HepG2 (cell line): ENCODE measurements at regions not wholly inside any gene's neighbourhood (a gene's known extent, or its start where the extent isn't known, plus 50 kb on each side); places are given as distances from the start of the nearest gene placed in this dataset.

Experiments used
- ATAC-seq: fragments of 200-7000 bp; cut with Tn5 transposase; 3 replicates; pipeline ENCODE4 v1.9.1; 2020; ENCODE audit warnings: mild to moderate bottlenecking, moderate library complexity
- BruUV-seq: library from RNA; stranded (reverse); fragments of 400-500 nt; replicated peaks from 2 replicates; lab custom pipeline; 2021; lab: Mats Ljungman, UMichigan
- CTCF ChIA-PET: fragments of 300-600 bp; formaldehyde crosslinking; extraction: SDS; loops from one replicate; lab custom pipeline; 2021; ENCODE audit warnings: low total read pairs, inconsistent platforms, low intra/inter-chr PET ratio; lab: Yijun Ruan, JAX
- POLR2A ChIA-PET: fragments of 350-600 bp; sonication (Branson Sonifier 250); formaldehyde crosslinking; loops from one replicate; lab custom pipeline; 2020; ENCODE audit warnings: antibody characterized with exemption, inconsistent platforms; lab: Yijun Ruan, JAX
- DNase-seq: peaks from one replicate; pipeline ENCODE4 v3.0.0-alpha.2; 2015; ENCODE audit warnings: low spot score
- FAIRE-seq: peaks from 3 replicates; lab custom pipeline; 2011; peaks lifted over from hg19 to GRCh38; lab: Jason Lieb, UNC
- H2AFZ ChIP-seq: one replicate; pipeline ENCODE4 v1.6.1; 2011; ENCODE audit warnings: low read length, inconsistent platforms
- H3K27ac ChIP-seq: fragments of 300-600 bp; 3 replicates; pipeline ENCODE4 v1.8.0; 2011; ENCODE audit warnings: mixed run types, mild to moderate bottlenecking, mixed read lengths, low read length, inconsistent platforms; ENCODE audit not compliant: insufficient read depth; ENCODE audit errors: extremely low read length
- H3K27me3 ChIP-seq, 2 experiments: fragments of 200-600 bp in 1 of 2; 2 replicates in 1 of 2; 3 replicates in 1 of 2; pipeline versions ENCODE4 v1.6.0 to v1.8.0; 2011; ENCODE audit warnings: low read length in 2 of 2, mild to moderate bottlenecking in 2 of 2, moderate library complexity in 2 of 2, inconsistent platforms in 1 of 2; ENCODE audit not compliant: insufficient read depth in 2 of 2, control insufficient read depth in 1 of 2
- H3K36me3 ChIP-seq, 2 experiments: fragments of 200-600 bp in 1 of 2; replicated peaks in 1 of 2; 2 replicates in 1 of 2; 3 replicates in 1 of 2; pipeline versions ENCODE4 v1.5.1 to v1.8.0; 2011; ENCODE audit warnings: low read length in 2 of 2, inconsistent platforms in 1 of 2; ENCODE audit not compliant: insufficient read depth in 2 of 2, control insufficient read depth in 1 of 2
- H3K4me1 ChIP-seq: 2 replicates; pipeline ENCODE4 v1.5.1; 2012; ENCODE audit warnings: low read length, inconsistent platforms; ENCODE audit not compliant: insufficient read depth
- H3K4me2 ChIP-seq: 2 replicates; pipeline ENCODE4 v1.6.0; 2011; ENCODE audit warnings: low read depth, low read length, inconsistent platforms
- H3K4me3 ChIP-seq, 3 experiments: fragments of 200-600 bp in 1 of 3; sonication (generic), shearing (Covaris generic) in 1 of 3; replicated peaks in 1 of 3; 2 replicates each; pipeline ENCODE4 v1.5.1; 2011 to 2016; ENCODE audit warnings: low read length in 3 of 3, inconsistent platforms in 2 of 3, low read depth in 2 of 3, mild to moderate bottlenecking in 2 of 3, control low read depth in 1 of 3, mixed read lengths in 1 of 3; ENCODE audit not compliant: insufficient read depth in 1 of 3
- H3K79me2 ChIP-seq: one replicate; pipeline ENCODE4 v1.6.1; 2011; ENCODE audit warnings: low read length, inconsistent platforms; ENCODE audit not compliant: insufficient read depth
- H3K9ac ChIP-seq: 2 replicates; pipeline ENCODE4 v1.6.0; 2011; ENCODE audit warnings: mild to moderate bottlenecking, low read depth, low read length, inconsistent platforms; ENCODE audit not compliant: insufficient read depth
- H3K9me3 ChIP-seq: 2 replicates; pipeline ENCODE4 v1.5.1; 2012; ENCODE audit warnings: mild to moderate bottlenecking, low read length
- H4K20me1 ChIP-seq: 2 replicates; pipeline ENCODE4 v1.6.0; 2011; ENCODE audit warnings: inconsistent platforms, mild to moderate bottlenecking, low read length, moderate library complexity; ENCODE audit not compliant: insufficient read depth
- CSRNP2 ChIP-seq: sonication (generic); formaldehyde crosslinking; conservative IDR thresholded peaks from 2 replicates; pipeline ENCODE4 v1.8.0; 2022; ENCODE audit warnings: low read depth, missing genetic modification reagents
- HDAC2 ChIP-seq: sonication (generic); formaldehyde crosslinking; IDR thresholded peaks from 2 replicates; pipeline ENCODE4 v1.4.0; 2020; ENCODE audit warnings: missing genetic modification reagents
- HNRNPH1 ChIP-seq: fragments of 200-400 bp; formaldehyde crosslinking; optimal IDR thresholded peaks from 2 replicates; pipeline ENCODE3; 2017; ENCODE audit warnings: mild to moderate bottlenecking, low read depth, low read length
- JUN ChIP-seq: sonication (generic); formaldehyde crosslinking; IDR thresholded peaks from 2 replicates; pipeline ENCODE4 v1.4.0; 2020; ENCODE audit warnings: mild to moderate bottlenecking, missing genetic modification reagents
- KDM3A ChIP-seq: IDR thresholded peaks from 2 replicates; pipeline ENCODE4 v1.6.1; 2018; ENCODE audit warnings: low read depth, missing compliant biosample characterization
- TCF7 ChIP-seq: sonication (generic); IDR thresholded peaks from 2 replicates; pipeline ENCODE4 v1.6.1; 2016; ENCODE audit warnings: antibody characterized with exemption, low read depth
- ZBTB21 ChIP-seq: sonication (generic); formaldehyde crosslinking; IDR thresholded peaks from 2 replicates; pipeline ENCODE4 v1.4.0; 2020; ENCODE audit warnings: missing genetic modification reagents
- ZNF12 ChIP-seq: sonication (generic); formaldehyde crosslinking; IDR thresholded peaks from 2 replicates; pipeline ENCODE4 v1.5.0; 2020; ENCODE audit warnings: missing genetic modification reagents
- ZNF121 ChIP-seq: sonication (generic); formaldehyde crosslinking; IDR thresholded peaks from 2 replicates; pipeline ENCODE4 v1.5.0; 2020; ENCODE audit warnings: mild to moderate bottlenecking, missing genetic modification reagents
- ZNF207 ChIP-seq: fragments of 450-650 bp; IDR thresholded peaks from 2 replicates; pipeline ENCODE4 v1.6.1; 2016; ENCODE audit warnings: antibody characterized with exemption, borderline replicate concordance
- ZNF3 ChIP-seq: IDR thresholded peaks from 2 replicates; pipeline ENCODE4 v1.7.0; 2017; ENCODE audit warnings: inconsistent platforms
- ZNF362 ChIP-seq: sonication (generic); formaldehyde crosslinking; IDR thresholded peaks from 2 replicates; pipeline ENCODE4 v1.4.0; 2020; ENCODE audit warnings: missing genetic modification reagents, mild to moderate bottlenecking, borderline replicate concordance
- ZNF430 ChIP-seq: sonication (generic); formaldehyde crosslinking; IDR thresholded peaks from 2 replicates; pipeline ENCODE4 v1.9.0; 2021; ENCODE audit warnings: mild to moderate bottlenecking, missing genetic modification reagents
- ZNF546 ChIP-seq: sonication (generic); formaldehyde crosslinking; conservative IDR thresholded peaks from 2 replicates; pipeline ENCODE4 v1.8.1; 2023; ENCODE audit warnings: mild to moderate bottlenecking, missing genetic modification reagents
- ZNF569 ChIP-seq: sonication (generic); formaldehyde crosslinking; IDR thresholded peaks from 2 replicates; pipeline ENCODE4 v1.5.0; 2020; ENCODE audit warnings: mild to moderate bottlenecking, missing genetic modification reagents, moderate library complexity, borderline replicate concordance
- ZNF670 ChIP-seq: sonication (generic); formaldehyde crosslinking; IDR thresholded peaks from 2 replicates; pipeline ENCODE4 v1.8.0; 2022; ENCODE audit warnings: mild to moderate bottlenecking, missing genetic modification reagents, borderline replicate concordance
- WGBS: methylation state at CpG from one replicate; pipeline ENCODE4 v1.1.6; 2017; ENCODE audit warnings: low lambda C conversion rate; 5-methylcytosine and 5-hydroxymethylcytosine counted together
- in situ Hi-C: cut with HindIII; loops from 2 replicates; pipeline ENCODE4 v1.10.0; 2017; ENCODE audit warnings: low pct_unique_long_range_greater_than_20kb; ENCODE audit not compliant: extremely low pct_ligation_motif_present
- intact Hi-C: fragments of 100-400 bp; cut with micrococcal nuclease; formaldehyde crosslinking; loops from one replicate; pipeline ENCODE4 v1.10.0; 2022; ENCODE audit not compliant: unreplicated experiment
- TF ChIP-seq, protein P1 (sequence below): IDR thresholded peaks from 2 replicates; pipeline ENCODE4 v1.4.0; 2020; ENCODE audit warnings: mild to moderate bottlenecking, missing genetic modification reagents

DNA sequence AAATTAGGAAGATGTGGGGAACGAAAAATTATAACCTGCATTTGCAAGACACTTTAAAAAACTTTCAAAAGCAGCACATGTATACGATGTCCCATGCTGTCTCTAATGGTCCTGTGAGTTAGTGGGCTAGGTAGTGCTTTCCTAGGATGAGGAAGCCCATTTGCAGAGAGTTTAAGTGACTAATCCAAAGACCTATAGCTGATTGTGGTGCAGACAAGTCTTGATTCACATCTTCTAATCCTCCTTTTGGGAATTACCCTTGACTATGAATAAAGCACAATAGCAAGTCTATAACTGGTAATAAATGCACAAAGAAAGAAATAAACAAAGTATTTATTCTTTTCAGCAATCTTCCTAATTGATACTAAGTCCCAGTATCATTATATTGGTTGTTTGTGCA lies 234.6 kb upstream of the FANCL start (continued):
- TF ChIP-seq KDM3A (CRISPR knock-in tag) (no peak), ZNF569 (CRISPR knock-in tag) (no peak), ZBTB21 (CRISPR knock-in tag) (no peak), ZNF362 (CRISPR knock-in tag) (no peak)

DNA sequence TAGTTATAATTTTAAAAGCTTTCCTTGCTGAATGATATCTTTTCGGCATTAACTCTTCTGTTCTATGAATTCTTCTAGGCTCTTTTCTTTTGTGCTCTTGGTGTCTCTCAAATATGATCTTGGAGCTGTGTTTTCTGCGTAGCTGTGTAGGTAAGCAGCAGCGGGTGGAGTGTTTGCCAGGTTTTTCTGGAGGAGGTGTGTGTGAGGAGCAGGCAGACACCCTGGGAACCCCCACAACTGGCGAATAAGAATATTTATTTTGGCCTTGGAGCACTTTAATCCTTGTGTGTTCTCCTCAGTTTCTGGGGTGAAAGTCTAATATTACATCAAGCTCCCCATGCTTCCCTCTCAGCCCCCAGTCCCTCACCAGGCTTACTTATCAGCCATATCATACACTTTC lies 232.0 kb upstream of the FANCL start:
- no peak overlapping the region for H3K27ac ChIP-seq
- no peaks in the 10 kb centered on the region for H3K9me3 ChIP-seq
- BruUV-seq, result no TSS peak
- H3K4me3 ChIP-seq, result no peak overlapping the region
- no peaks in the 10 kb centered on the region for H3K36me3 ChIP-seq
- no peak overlapping the region for H2AFZ ChIP-seq
- no peaks in the 10 kb centered on the region for H3K79me2 ChIP-seq
- intact Hi-C loops, result no loop called here
- ChIA-PET POLR2A (no interaction called here), CTCF (no interaction called here)
- H3K4me1 ChIP-seq, result no peaks in the 10 kb centered on the region
- WGBS, result 6% methylated on average over 4 of the region's 4 CpGs
- in situ Hi-C loops, result no loop called here
- H3K4me2 ChIP-seq, result no peak overlapping the region
- H4K20me1 ChIP-seq, result no peaks in the 10 kb centered on the region
- H3K9ac ChIP-seq, result no peak overlapping the region
- FAIRE-seq (no peak), ATAC-seq (no peak), DNase-seq (no peak)
- TF ChIP-seq HDAC2 (CRISPR knock-in tag) (no peak), ZNF430 (CRISPR knock-in tag) (no peak), TCF7 (no peak), CSRNP2 (CRISPR knock-in tag) (no peak), JUN (CRISPR knock-in tag) (no peak), ZNF121 (CRISPR knock-in tag) (no peak), ZNF546 (CRISPR knock-in tag) (no peak), ZNF670 (no peak), ZNF207 (no peak), HNRNPH1 (no peak), ZNF362 (CRISPR knock-in tag) (no peak), ZNF3 (no peak), ZNF12 (CRISPR knock-in tag) (no peak)
- TF ChIP-seq, protein P1, sequence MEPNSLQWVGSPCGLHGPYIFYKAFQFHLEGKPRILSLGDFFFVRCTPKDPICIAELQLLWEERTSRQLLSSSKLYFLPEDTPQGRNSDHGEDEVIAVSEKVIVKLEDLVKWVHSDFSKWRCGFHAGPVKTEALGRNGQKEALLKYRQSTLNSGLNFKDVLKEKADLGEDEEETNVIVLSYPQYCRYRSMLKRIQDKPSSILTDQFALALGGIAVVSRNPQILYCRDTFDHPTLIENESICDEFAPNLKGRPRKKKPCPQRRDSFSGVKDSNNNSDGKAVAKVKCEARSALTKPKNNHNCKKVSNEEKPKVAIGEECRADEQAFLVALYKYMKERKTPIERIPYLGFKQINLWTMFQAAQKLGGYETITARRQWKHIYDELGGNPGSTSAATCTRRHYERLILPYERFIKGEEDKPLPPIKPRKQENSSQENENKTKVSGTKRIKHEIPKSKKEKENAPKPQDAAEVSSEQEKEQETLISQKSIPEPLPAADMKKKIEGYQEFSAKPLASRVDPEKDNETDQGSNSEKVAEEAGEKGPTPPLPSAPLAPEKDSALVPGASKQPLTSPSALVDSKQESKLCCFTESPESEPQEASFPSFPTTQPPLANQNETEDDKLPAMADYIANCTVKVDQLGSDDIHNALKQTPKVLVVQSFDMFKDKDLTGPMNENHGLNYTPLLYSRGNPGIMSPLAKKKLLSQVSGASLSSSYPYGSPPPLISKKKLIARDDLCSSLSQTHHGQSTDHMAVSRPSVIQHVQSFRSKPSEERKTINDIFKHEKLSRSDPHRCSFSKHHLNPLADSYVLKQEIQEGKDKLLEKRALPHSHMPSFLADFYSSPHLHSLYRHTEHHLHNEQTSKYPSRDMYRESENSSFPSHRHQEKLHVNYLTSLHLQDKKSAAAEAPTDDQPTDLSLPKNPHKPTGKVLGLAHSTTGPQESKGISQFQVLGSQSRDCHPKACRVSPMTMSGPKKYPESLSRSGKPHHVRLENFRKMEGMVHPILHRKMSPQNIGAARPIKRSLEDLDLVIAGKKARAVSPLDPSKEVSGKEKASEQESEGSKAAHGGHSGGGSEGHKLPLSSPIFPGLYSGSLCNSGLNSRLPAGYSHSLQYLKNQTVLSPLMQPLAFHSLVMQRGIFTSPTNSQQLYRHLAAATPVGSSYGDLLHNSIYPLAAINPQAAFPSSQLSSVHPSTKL (CRISPR knock-in tag), result no peak
- no peaks in the 10 kb centered on the region for H3K27me3 ChIP-seq
